ENCODE measurements at regions not wholly inside any gene's neighbourhood (a gene's known extent, or its start where the extent isn't known, plus 50 kb on each side); places are given as distances from the start of the nearest gene placed in this dataset.

DNA sequence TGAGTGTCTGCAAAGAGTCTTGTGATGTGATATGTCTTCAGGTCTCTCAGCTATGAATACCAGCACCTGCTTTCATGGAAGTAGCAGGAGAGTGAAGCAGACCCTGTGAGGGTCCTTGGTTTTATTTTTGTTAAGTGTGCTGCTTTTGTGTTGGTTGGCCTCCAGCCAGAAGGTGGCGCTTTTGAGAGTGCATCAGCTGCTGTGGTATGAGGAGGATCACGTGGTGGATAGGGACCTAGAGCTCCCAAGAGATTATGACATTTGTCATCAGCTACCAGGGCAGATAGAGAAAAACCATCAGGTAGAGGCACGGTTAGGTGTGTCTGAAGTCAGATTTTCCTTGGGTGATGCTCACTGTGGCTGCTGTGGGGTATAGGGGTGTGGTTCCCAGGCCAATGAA is 1232.1 kb downstream of the MRPL39 start:
- Histone ChIP-seq H3K4me3 (ENCODE audit: low read depth in 1 of 3, low read length in 3 of 3) (no peak overlapping the region), H3K9me3 (ENCODE audit: control insufficient read depth in 4 of 4, low read length in 3 of 4) (no peaks in the 10 kb centered on the region), H3K9ac (ENCODE audit: low read depth in 1 of 2, low read length in 2 of 2) (no peak overlapping the region), H3K27me3 (ENCODE audit: control insufficient read depth in 4 of 4, insufficient read depth in 4 of 4, low read length in 3 of 4) (no peaks in the 10 kb centered on the region), H3K4me1 (ENCODE audit: control insufficient read depth in 4 of 4, insufficient read depth in 4 of 4, low read length in 3 of 4) (no peaks in the 10 kb centered on the region), H3K27ac (ENCODE audit: low read depth in 1 of 2, low read length in 2 of 2) (no peak overlapping the region), H3K36me3 (ENCODE audit: control insufficient read depth in 4 of 4, insufficient read depth in 3 of 4, low read depth in 1 of 4, low read length in 3 of 4) (no peaks in the 10 kb centered on the region)
- no peak for DNase-seq (ENCODE audit: low spot score)
- 37% methylated on average over 3 of the region's 3 CpGs for WGBS
- no peak for TF ChIP-seq RXRA (IDR thresholded peaks at IDR 0.05)
- TF ChIP-seq JUND (IDR thresholded peaks at IDR 0.05): no peak
- TF ChIP-seq GABPA (IDR thresholded peaks at IDR 0.05 in 1 of 2, conservative IDR thresholded peaks at IDR 0.05 in 1 of 2): no peak
- TF ChIP-seq, protein P1, sequence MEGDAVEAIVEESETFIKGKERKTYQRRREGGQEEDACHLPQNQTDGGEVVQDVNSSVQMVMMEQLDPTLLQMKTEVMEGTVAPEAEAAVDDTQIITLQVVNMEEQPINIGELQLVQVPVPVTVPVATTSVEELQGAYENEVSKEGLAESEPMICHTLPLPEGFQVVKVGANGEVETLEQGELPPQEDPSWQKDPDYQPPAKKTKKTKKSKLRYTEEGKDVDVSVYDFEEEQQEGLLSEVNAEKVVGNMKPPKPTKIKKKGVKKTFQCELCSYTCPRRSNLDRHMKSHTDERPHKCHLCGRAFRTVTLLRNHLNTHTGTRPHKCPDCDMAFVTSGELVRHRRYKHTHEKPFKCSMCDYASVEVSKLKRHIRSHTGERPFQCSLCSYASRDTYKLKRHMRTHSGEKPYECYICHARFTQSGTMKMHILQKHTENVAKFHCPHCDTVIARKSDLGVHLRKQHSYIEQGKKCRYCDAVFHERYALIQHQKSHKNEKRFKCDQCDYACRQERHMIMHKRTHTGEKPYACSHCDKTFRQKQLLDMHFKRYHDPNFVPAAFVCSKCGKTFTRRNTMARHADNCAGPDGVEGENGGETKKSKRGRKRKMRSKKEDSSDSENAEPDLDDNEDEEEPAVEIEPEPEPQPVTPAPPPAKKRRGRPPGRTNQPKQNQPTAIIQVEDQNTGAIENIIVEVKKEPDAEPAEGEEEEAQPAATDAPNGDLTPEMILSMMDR (IDR thresholded peaks at IDR 0.05; ENCODE audit: low read depth, low read length, missing input control): no peak
- TF ChIP-seq SP1 (IDR thresholded peaks at IDR 0.05): no peak
- TF ChIP-seq HNF4G (IDR thresholded peaks at IDR 0.05): no peak

DNA sequence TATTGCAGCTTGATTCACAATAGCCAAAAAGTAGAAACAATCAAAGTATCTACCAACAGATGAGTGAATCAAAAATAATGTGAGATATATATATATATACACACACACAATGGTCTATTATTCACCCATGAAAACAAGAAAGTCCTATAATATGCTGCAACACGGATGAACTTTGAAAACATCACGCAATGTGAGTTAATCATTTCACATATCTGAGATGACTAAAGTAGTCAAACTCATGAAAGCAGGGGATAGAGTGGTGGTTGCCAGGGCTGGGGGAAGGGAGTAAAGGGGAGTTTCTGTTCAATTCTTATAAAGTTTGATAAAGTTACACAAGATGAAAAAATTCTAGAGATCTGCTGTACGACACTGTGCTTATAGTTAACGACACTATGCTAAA is 1234.8 kb downstream of the MRPL39 start:
- Histone ChIP-seq H3K36me3 (ENCODE audit: control insufficient read depth in 4 of 4, insufficient read depth in 3 of 4, low read depth in 1 of 4, low read length in 3 of 4) (no peaks in the 10 kb centered on the region), H3K9ac (ENCODE audit: low read depth in 1 of 2, low read length in 2 of 2) (no peak overlapping the region), H3K4me1 (ENCODE audit: control insufficient read depth in 4 of 4, insufficient read depth in 4 of 4, low read length in 3 of 4) (no peaks in the 10 kb centered on the region), H3K9me3 (ENCODE audit: control insufficient read depth in 4 of 4, low read length in 3 of 4) (no peaks in the 10 kb centered on the region), H3K27me3 (ENCODE audit: control insufficient read depth in 4 of 4, insufficient read depth in 4 of 4, low read length in 3 of 4) (no peaks in the 10 kb centered on the region), H3K4me3 (ENCODE audit: low read depth in 1 of 3, low read length in 3 of 3) (no peak overlapping the region), H3K27ac (ENCODE audit: low read depth in 1 of 2, low read length in 2 of 2) (no peak overlapping the region)
- WGBS: 80% methylated on average over 4 of the region's 4 CpGs
- DNase-seq (ENCODE audit: low spot score): no peak
- TF ChIP-seq, protein P1 (IDR thresholded peaks at IDR 0.05; ENCODE audit: low read depth, low read length, missing input control): no peak
- TF ChIP-seq EGR1 (IDR thresholded peaks at IDR 0.05; ENCODE audit: low read depth in 2 of 2) (no peak), RAD21 (IDR thresholded peaks at IDR 0.05) (no peak), FOXA2 (IDR thresholded peaks at IDR 0.05) (no peak), RXRA (IDR thresholded peaks at IDR 0.05) (no peak), GABPA (IDR thresholded peaks at IDR 0.05 in 1 of 2, conservative IDR thresholded peaks at IDR 0.05 in 1 of 2) (no peak), JUND (IDR thresholded peaks at IDR 0.05) (no peak), SP1 (IDR thresholded peaks at IDR 0.05) (no peak), HNF4A (conservative IDR thresholded peaks at IDR 0.05) (no peak), TAF1 (conservative IDR thresholded peaks at IDR 0.05) (no peak)
- TF ChIP-seq, protein P2, sequence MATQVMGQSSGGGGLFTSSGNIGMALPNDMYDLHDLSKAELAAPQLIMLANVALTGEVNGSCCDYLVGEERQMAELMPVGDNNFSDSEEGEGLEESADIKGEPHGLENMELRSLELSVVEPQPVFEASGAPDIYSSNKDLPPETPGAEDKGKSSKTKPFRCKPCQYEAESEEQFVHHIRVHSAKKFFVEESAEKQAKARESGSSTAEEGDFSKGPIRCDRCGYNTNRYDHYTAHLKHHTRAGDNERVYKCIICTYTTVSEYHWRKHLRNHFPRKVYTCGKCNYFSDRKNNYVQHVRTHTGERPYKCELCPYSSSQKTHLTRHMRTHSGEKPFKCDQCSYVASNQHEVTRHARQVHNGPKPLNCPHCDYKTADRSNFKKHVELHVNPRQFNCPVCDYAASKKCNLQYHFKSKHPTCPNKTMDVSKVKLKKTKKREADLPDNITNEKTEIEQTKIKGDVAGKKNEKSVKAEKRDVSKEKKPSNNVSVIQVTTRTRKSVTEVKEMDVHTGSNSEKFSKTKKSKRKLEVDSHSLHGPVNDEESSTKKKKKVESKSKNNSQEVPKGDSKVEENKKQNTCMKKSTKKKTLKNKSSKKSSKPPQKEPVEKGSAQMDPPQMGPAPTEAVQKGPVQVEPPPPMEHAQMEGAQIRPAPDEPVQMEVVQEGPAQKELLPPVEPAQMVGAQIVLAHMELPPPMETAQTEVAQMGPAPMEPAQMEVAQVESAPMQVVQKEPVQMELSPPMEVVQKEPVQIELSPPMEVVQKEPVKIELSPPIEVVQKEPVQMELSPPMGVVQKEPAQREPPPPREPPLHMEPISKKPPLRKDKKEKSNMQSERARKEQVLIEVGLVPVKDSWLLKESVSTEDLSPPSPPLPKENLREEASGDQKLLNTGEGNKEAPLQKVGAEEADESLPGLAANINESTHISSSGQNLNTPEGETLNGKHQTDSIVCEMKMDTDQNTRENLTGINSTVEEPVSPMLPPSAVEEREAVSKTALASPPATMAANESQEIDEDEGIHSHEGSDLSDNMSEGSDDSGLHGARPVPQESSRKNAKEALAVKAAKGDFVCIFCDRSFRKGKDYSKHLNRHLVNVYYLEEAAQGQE (IDR thresholded peaks at IDR 0.05): no peak
- TF ChIP-seq, protein P3, sequence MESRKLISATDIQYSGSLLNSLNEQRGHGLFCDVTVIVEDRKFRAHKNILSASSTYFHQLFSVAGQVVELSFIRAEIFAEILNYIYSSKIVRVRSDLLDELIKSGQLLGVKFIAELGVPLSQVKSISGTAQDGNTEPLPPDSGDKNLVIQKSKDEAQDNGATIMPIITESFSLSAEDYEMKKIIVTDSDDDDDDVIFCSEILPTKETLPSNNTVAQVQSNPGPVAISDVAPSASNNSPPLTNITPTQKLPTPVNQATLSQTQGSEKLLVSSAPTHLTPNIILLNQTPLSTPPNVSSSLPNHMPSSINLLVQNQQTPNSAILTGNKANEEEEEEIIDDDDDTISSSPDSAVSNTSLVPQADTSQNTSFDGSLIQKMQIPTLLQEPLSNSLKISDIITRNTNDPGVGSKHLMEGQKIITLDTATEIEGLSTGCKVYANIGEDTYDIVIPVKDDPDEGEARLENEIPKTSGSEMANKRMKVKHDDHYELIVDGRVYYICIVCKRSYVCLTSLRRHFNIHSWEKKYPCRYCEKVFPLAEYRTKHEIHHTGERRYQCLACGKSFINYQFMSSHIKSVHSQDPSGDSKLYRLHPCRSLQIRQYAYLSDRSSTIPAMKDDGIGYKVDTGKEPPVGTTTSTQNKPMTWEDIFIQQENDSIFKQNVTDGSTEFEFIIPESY (IDR thresholded peaks at IDR 0.05): no peak
- TF ChIP-seq, protein P4, sequence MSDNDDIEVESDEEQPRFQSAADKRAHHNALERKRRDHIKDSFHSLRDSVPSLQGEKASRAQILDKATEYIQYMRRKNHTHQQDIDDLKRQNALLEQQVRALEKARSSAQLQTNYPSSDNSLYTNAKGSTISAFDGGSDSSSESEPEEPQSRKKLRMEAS (IDR thresholded peaks at IDR 0.05): no peak
- TF ChIP-seq, protein P5, sequence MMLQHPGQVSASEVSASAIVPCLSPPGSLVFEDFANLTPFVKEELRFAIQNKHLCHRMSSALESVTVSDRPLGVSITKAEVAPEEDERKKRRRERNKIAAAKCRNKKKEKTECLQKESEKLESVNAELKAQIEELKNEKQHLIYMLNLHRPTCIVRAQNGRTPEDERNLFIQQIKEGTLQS (IDR thresholded peaks at IDR 0.05): no peak
